HEK293 (cell line): ENCODE measurements at regions not wholly inside any gene's neighbourhood (a gene's known extent, or its start where the extent isn't known, plus 50 kb on each side); places are given as distances from the start of the nearest gene placed in this dataset.

Source experiments
- CTCF ChIA-PET: fragments of 350-600 bp; formaldehyde crosslinking; extraction: SDS; loops from one replicate; lab custom pipeline; 2021; ENCODE audit warnings: antibody characterized with exemption; lab: Yijun Ruan, JAX
- POLR2A ChIA-PET: fragments of 300-600 bp; formaldehyde crosslinking; extraction: SDS; loops from one replicate; lab custom pipeline; 2020; ENCODE audit warnings: antibody characterized with exemption, inconsistent platforms; lab: Yijun Ruan, JAX
- H3K27ac ChIP-seq: fragments of 200-500 bp; sonication (Bioruptor generic); 2 replicates; pipeline ENCODE4 v1.5.1; 2014; ENCODE audit warnings: low read depth, low read length, control low read depth, inconsistent platforms; ENCODE audit errors: extremely low read depth
- H3K36me3 ChIP-seq, 2 experiments: fragments of 200-500 bp in 1 of 2; sonication (Bioruptor generic) in 1 of 2; 1 replicate in 1 of 2; 2 replicates in 1 of 2; pipeline ENCODE4 v1.5.1; 2014 to 2017; ENCODE audit warnings: inconsistent platforms in 2 of 2, low read length in 2 of 2; ENCODE audit not compliant: control insufficient read depth in 2 of 2, insufficient read depth in 1 of 2
- H3K4me1 ChIP-seq: fragments of 200-500 bp; sonication (Bioruptor generic); 2 replicates; pipeline ENCODE4 v1.5.1; 2014; ENCODE audit warnings: mild to moderate bottlenecking, low read length, inconsistent platforms; ENCODE audit not compliant: control insufficient read depth, insufficient read depth
- H3K4me3 ChIP-seq: 2 replicates; pipeline ENCODE4 v1.5.1; 2011; ENCODE audit warnings: low read depth, mild to moderate bottlenecking, control low read depth, low read length, moderate library complexity
- H3K9me3 ChIP-seq: fragments of 200-500 bp; sonication (Bioruptor generic); 2 replicates; pipeline ENCODE4 v1.5.1; 2014; ENCODE audit warnings: low read depth, low read length, inconsistent platforms; ENCODE audit not compliant: control insufficient read depth, insufficient read depth
- GLIS1 ChIP-seq: fragments of 450-650 bp; formaldehyde crosslinking; IDR thresholded peaks from 2 replicates; pipeline ENCODE4 v1.5.1; 2016; ENCODE audit warnings: missing biosample characterization, missing genetic modification characterization
- HOXC10 ChIP-seq: sonication (generic); formaldehyde crosslinking; IDR thresholded peaks from 2 replicates; pipeline ENCODE4 v1.8.1; 2023; ENCODE audit warnings: mild to moderate bottlenecking, missing genetic modification reagents
- SP2 ChIP-seq: fragments of 450-650 bp; formaldehyde crosslinking; IDR thresholded peaks from 2 replicates; pipeline ENCODE4 v1.5.1; 2016; ENCODE audit warnings: missing biosample characterization, missing genetic modification characterization
- SP3 ChIP-seq: fragments of 450-650 bp; formaldehyde crosslinking; IDR thresholded peaks from 2 replicates; pipeline ENCODE4 v1.5.1; 2016; ENCODE audit warnings: missing biosample characterization, missing genetic modification characterization
- ZBTB20 ChIP-seq: fragments of 450-650 bp; formaldehyde crosslinking; IDR thresholded peaks from 2 replicates; pipeline ENCODE4 v1.5.1; 2016; ENCODE audit warnings: missing biosample characterization, missing genetic modification characterization
- ZBTB48 ChIP-seq: fragments of 450-650 bp; formaldehyde crosslinking; IDR thresholded peaks from 2 replicates; pipeline ENCODE4 v1.5.1; 2016; ENCODE audit warnings: missing biosample characterization, missing genetic modification characterization
- ZIC2 ChIP-seq: fragments of 450-650 bp; formaldehyde crosslinking; IDR thresholded peaks from 2 replicates; pipeline ENCODE4 v1.5.1; 2016; ENCODE audit warnings: missing biosample characterization, missing genetic modification characterization
- ZNF112 ChIP-seq: fragments of 450-650 bp; formaldehyde crosslinking; IDR thresholded peaks from 2 replicates; pipeline ENCODE4 v1.5.0; 2017; ENCODE audit warnings: missing biosample characterization, missing genetic modification characterization
- ZNF248 ChIP-seq: fragments of 450-650 bp; formaldehyde crosslinking; IDR thresholded peaks from 2 replicates; pipeline ENCODE4 v1.5.1; 2017; ENCODE audit warnings: missing biosample characterization, missing genetic modification characterization
- ZNF341 ChIP-seq: fragments of 450-650 bp; formaldehyde crosslinking; IDR thresholded peaks from 2 replicates; pipeline ENCODE4; 2016; ENCODE audit warnings: low read depth, missing biosample characterization, missing genetic modification characterization
- ZNF521 ChIP-seq: fragments of 450-650 bp; formaldehyde crosslinking; IDR thresholded peaks from 2 replicates; pipeline ENCODE4 v1.5.1; 2017; ENCODE audit warnings: missing biosample characterization, mild to moderate bottlenecking, missing genetic modification characterization
- ZNF558 ChIP-seq: fragments of 450-650 bp; formaldehyde crosslinking; IDR thresholded peaks from 2 replicates; pipeline ENCODE4 v1.5.1; 2016; ENCODE audit warnings: missing biosample characterization, missing genetic modification characterization
- ZNF677 ChIP-seq: fragments of 450-650 bp; IDR thresholded peaks from 2 replicates; pipeline ENCODE4 v1.5.0; 2018; ENCODE audit warnings: missing biosample characterization, mild to moderate bottlenecking, missing genetic modification characterization, moderate library complexity
- ZNF701 ChIP-seq: fragments of 450-650 bp; formaldehyde crosslinking; IDR thresholded peaks from 2 replicates; pipeline ENCODE4 v1.5.1; 2016; ENCODE audit warnings: missing biosample characterization, missing genetic modification characterization
- TF ChIP-seq, protein P1 (sequence below): fragments of 450-650 bp; formaldehyde crosslinking; IDR thresholded peaks from 2 replicates; pipeline ENCODE4 v1.5.1; 2016; ENCODE audit warnings: missing biosample characterization, missing genetic modification characterization
- TF ChIP-seq, protein P2 (sequence below): fragments of 450-650 bp; formaldehyde crosslinking; IDR thresholded peaks from 2 replicates; pipeline ENCODE4 v1.5.1; 2016; ENCODE audit warnings: missing biosample characterization, missing genetic modification characterization
- TF ChIP-seq, protein P3 (sequence below): fragments of 450-650 bp; formaldehyde crosslinking; IDR thresholded peaks from 2 replicates; pipeline ENCODE4 v1.5.1; 2016; ENCODE audit warnings: missing biosample characterization, missing genetic modification characterization

DNA sequence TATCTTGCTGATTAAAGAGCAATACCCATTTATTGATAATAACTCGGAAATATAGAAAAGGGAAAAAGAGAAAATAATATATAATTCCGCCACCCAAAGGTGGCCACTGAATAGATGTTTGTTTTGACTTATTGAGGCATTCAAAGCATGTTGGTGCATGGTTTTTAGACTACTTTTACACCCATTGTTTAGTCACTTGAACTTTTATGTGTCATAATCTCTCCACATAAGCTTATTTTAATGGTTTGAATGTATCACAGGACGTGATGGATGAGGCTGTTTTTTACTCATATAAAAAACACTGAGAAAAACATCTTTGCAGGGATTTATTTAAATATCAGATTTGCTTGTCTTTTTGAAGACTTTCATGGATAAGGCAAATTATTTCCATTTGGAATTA, 120.4 kb downstream of the ACKR3 start:
- POLR2A ChIA-PET, result no interaction called here
- Histone ChIP-seq H3K4me3 (no peak overlapping the region), H3K36me3 (no peaks in the 10 kb centered on the region), H3K9me3 (no peaks in the 10 kb centered on the region), H3K27ac (no peak overlapping the region), H3K4me1 (peaks cover 5% of the 10 kb centered on the region; the same call in 1 of the 2 replicates)
- TF ChIP-seq SP3, result no peak
- CTCF ChIA-PET, result no interaction called here

DNA sequence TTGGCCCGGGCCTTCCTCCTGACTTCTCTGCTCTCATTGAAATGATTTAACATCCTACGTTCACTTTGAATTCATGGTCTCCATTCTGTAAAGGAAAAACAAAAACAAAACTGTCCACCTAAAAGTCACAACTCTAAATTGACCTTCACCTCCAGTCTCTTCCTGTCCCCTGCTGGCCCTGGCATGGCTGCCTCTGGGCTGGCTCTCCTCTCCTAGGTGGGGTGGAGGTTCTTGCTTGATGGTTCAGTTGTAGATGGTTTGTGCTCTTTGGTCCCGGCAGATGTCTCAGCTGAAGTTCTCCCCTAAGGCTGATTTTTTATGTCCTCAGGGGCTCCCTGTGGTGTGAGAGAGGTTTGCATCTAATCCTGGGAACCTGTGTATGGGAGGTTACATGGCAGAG, 121.1 kb downstream of the ACKR3 start:
- no peaks in the 10 kb centered on the region for H3K9me3 ChIP-seq
- no peak overlapping the region for H3K27ac ChIP-seq
- ChIA-PET POLR2A (interaction anchor here (0.5 kb wide), 1 partner anchor 103 kb away, joined by 3 read pairs; no protein-coding TSS in a partner anchor), CTCF (no interaction called here)
- TF ChIP-seq ZIC2 (tag by site-specific recombination) (peak; percentile 23; the same call in 1 of the 2 replicates), ZNF521 (no peak)
- H3K36me3 ChIP-seq, result no peaks in the 10 kb centered on the region
- H3K4me1 ChIP-seq, result peaks cover 5% of the 10 kb centered on the region; the same call in 1 of the 2 replicates
- no peak overlapping the region for H3K4me3 ChIP-seq

DNA sequence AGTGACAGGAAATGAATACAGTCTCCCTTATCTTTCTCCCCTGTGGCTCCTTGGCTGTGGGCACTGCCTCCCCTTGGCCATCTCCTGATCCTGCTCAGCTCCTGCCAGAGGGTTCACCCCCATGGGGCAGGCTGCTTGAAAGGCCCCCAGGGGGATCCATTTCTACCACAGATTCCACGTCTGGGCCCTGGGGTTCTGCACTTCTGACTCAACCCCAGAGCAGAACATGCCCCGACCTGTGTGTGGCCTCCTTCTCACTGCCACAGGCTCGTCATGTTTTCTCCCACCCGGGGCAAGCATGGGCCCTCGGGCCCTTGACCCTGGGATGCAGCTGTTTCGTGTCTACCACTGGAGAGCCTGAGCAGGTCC, 122.2 kb downstream of the ACKR3 start:
- Histone ChIP-seq H3K4me1 (peaks cover 5% of the 10 kb centered on the region; the same call in 1 of the 2 replicates), H3K9me3 (no peaks in the 10 kb centered on the region), H3K27ac (no peak overlapping the region), H3K4me3 (no peak overlapping the region), H3K36me3 (no peaks in the 10 kb centered on the region)
- POLR2A ChIA-PET, result no interaction called here
- CTCF ChIA-PET, result no interaction called here
- TF ChIP-seq, protein P1, sequence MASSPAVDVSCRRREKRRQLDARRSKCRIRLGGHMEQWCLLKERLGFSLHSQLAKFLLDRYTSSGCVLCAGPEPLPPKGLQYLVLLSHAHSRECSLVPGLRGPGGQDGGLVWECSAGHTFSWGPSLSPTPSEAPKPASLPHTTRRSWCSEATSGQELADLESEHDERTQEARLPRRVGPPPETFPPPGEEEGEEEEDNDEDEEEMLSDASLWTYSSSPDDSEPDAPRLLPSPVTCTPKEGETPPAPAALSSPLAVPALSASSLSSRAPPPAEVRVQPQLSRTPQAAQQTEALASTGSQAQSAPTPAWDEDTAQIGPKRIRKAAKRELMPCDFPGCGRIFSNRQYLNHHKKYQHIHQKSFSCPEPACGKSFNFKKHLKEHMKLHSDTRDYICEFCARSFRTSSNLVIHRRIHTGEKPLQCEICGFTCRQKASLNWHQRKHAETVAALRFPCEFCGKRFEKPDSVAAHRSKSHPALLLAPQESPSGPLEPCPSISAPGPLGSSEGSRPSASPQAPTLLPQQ, result no peak
- no peak for TF ChIP-seq ZBTB20
- no peak for TF ChIP-seq ZNF112 (tag by site-specific recombination)
- peak; percentile 77 for TF ChIP-seq GLIS1 (tag by site-specific recombination)
- TF ChIP-seq, protein P2, sequence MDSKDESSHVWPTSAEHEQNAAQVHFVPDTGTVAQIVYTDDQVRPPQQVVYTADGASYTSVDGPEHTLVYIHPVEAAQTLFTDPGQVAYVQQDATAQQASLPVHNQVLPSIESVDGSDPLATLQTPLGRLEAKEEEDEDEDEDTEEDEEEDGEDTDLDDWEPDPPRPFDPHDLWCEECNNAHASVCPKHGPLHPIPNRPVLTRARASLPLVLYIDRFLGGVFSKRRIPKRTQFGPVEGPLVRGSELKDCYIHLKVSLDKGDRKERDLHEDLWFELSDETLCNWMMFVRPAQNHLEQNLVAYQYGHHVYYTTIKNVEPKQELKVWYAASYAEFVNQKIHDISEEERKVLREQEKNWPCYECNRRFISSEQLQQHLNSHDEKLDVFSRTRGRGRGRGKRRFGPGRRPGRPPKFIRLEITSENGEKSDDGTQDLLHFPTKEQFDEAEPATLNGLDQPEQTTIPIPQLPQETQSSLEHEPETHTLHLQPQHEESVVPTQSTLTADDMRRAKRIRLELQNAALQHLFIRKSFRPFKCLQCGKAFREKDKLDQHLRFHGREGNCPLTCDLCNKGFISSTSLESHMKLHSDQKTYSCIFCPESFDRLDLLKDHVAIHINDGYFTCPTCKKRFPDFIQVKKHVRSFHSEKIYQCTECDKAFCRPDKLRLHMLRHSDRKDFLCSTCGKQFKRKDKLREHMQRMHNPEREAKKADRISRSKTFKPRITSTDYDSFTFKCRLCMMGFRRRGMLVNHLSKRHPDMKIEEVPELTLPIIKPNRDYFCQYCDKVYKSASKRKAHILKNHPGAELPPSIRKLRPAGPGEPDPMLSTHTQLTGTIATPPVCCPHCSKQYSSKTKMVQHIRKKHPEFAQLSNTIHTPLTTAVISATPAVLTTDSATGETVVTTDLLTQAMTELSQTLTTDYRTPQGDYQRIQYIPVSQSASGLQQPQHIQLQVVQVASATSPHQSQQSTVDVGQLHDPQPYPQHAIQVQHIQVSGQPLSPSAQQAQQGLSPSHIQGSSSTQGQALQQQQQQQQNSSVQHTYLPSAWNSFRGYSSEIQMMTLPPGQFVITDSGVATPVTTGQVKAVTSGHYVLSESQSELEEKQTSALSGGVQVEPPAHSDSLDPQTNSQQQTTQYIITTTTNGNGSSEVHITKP (tag by site-specific recombination), result no peak
- no peak for TF ChIP-seq ZNF341 (tag by site-specific recombination)
- no peak for TF ChIP-seq HOXC10 (CRISPR knock-in tag)
- TF ChIP-seq ZIC2 (tag by site-specific recombination), result peak; percentile 97
- no peak for TF ChIP-seq ZNF701 (tag by site-specific recombination)
- TF ChIP-seq, protein P3, sequence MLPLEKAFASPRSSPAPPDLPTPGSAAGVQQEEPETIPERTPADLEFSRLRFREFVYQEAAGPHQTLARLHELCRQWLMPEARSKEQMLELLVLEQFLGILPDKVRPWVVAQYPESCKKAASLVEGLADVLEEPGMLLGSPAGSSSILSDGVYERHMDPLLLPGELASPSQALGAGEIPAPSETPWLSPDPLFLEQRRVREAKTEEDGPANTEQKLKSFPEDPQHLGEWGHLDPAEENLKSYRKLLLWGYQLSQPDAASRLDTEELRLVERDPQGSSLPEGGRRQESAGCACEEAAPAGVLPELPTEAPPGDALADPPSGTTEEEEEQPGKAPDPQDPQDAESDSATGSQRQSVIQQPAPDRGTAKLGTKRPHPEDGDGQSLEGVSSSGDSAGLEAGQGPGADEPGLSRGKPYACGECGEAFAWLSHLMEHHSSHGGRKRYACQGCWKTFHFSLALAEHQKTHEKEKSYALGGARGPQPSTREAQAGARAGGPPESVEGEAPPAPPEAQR (tag by site-specific recombination), result no peak
- no peak for TF ChIP-seq ZNF677 (tag by site-specific recombination)
- TF ChIP-seq ZNF558 (tag by site-specific recombination), result no peak
- no peak for TF ChIP-seq ZNF248 (tag by site-specific recombination)
- TF ChIP-seq SP2, result no peak
- TF ChIP-seq ZBTB48, result no peak
